ENCODE measurements at regions not wholly inside any gene's neighbourhood (a gene's known extent, or its start where the extent isn't known, plus 50 kb on each side); places are given as distances from the start of the nearest gene placed in this dataset.

- no peak overlapping the region for H3K18ac ChIP-seq (ENCODE audit: insufficient read length, low read depth, low read length)
- H2BK120ac ChIP-seq (ENCODE audit: low read depth, low read length, poor library complexity, severe bottlenecking) = no peak overlapping the region
- H3K4me2 ChIP-seq (ENCODE audit: insufficient read depth, insufficient read length, low read length) = no peak overlapping the region
- no peak overlapping the region for H2AK5ac ChIP-seq (ENCODE audit: insufficient read length, low read length)
- DNase-seq = no peak
- Mint-ChIP-seq H3K27ac (no peak overlapping the region), H3K4me3 (no peak overlapping the region), H3K4me1 (no peaks in the 10 kb centered on the region), H3K36me3 (ENCODE audit: insufficient read depth in 1 of 3, low read depth in 3 of 3) (no peaks in the 10 kb centered on the region), H3K27me3 (ENCODE audit: low read depth) (no peaks in the 10 kb centered on the region; the same call in 1 of the 2 replicates), H3K9me3 (no peaks in the 10 kb centered on the region)
- no peak overlapping the region for H2BK5ac ChIP-seq (ENCODE audit: insufficient read length, low read length)
- H3K79me2 ChIP-seq (ENCODE audit: insufficient read depth, low read length) = no peaks in the 10 kb centered on the region
- no peak overlapping the region for H3K4ac ChIP-seq (ENCODE audit: low read depth, low read length)
- no peak overlapping the region for H3K23ac ChIP-seq (ENCODE audit: insufficient read length, low read depth, low read length)
- no peaks in the 10 kb centered on the region for H3K4me1 ChIP-seq (ENCODE audit: insufficient read depth, low read length)
- H3K23me2 ChIP-seq (ENCODE audit: insufficient read length, low read depth, low read length, poor library complexity, severe bottlenecking) = no peaks in the 10 kb centered on the region
- H3K9me3 ChIP-seq (ENCODE audit: control insufficient read depth, low read depth, low read length) = no peaks in the 10 kb centered on the region
- no peaks in the 10 kb centered on the region for H3K79me1 ChIP-seq (ENCODE audit: insufficient read depth, low read depth, low read length, poor library complexity, severe bottlenecking)
- H3T11ph ChIP-seq (ENCODE audit: low read length) = no peak overlapping the region
- no peak overlapping the region for H4K5ac ChIP-seq (ENCODE audit: insufficient read length, low read depth, low read length)
- no peak for TF ChIP-seq CTCF (conservative IDR thresholded peaks at IDR 0.05)
- WGBS (ENCODE audit: extremely low coverage, insufficient read length, low lambda C conversion rate) = no CpG with 5 or more reads among the region's 1 CpG
- no peak overlapping the region for H2AFZ ChIP-seq (ENCODE audit: low read length)
- H2BK20ac ChIP-seq (ENCODE audit: low read depth, low read length, poor library complexity, severe bottlenecking) = no peak overlapping the region
- H2BK12ac ChIP-seq (ENCODE audit: insufficient read length, low read depth, low read length) = no peak overlapping the region
- no peak overlapping the region for H2BK15ac ChIP-seq (ENCODE audit: low read depth, low read length)
- H3K27me3 ChIP-seq (ENCODE audit: insufficient read depth, low read length) = no peaks in the 10 kb centered on the region
- H3K56ac ChIP-seq (ENCODE audit: insufficient read length, low read depth, low read length) = no peak overlapping the region
- H3K9ac ChIP-seq (ENCODE audit: extremely low read depth, insufficient read length, low read length) = no peak overlapping the region
- H4K91ac ChIP-seq (ENCODE audit: insufficient read length, low read depth, low read length) = no peak overlapping the region
- no peak overlapping the region for H3K14ac ChIP-seq (ENCODE audit: insufficient read depth, low read length)
- no peak overlapping the region for H4K8ac ChIP-seq (replicated peaks; ENCODE audit: insufficient read length, low read depth, low read length)
- no peak overlapping the region for H3K27ac ChIP-seq (ENCODE audit: insufficient read length, low read depth, low read length)
- H4K20me1 ChIP-seq (ENCODE audit: control insufficient read depth, insufficient read depth, insufficient read length) = no peaks in the 10 kb centered on the region
Observed at GRCh38 chr3:157767607-157768006, 264.4 kb upstream of the VEPH1 start.

All from H9 (cell line).